ENCODE measurements at regions not wholly inside any gene's neighbourhood (a gene's known extent, or its start where the extent isn't known, plus 50 kb on each side); places are given as distances from the start of the nearest gene placed in this dataset.

DNA sequence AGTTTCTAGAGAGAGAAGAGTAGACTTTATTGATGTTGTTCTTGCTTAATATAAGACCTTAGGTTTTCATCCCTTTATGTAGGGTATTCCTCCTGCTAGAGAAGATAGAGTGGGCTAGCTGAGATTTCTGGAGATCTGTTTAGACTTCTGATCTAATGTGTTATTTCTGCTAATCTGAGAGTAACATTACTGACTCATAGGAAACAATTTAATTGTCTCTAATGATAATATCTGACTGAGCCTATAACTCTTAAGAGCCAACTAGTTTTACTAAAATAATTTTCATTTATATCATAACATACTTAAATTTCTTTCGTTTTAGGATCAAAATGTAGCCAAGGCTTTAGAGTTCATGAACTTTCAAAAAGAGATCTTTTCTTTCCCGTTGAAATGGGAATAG, 618.7 kb upstream of the ZEB2 start:
- ATAC-seq (ENCODE audit: low read depth) (no peak), DNase-seq (ENCODE audit: low spot score) (no peak)
- Histone ChIP-seq H3K9me3 (ENCODE audit: severe bottlenecking) (no peaks in the 10 kb centered on the region), H3K4me3 (ENCODE audit: severe bottlenecking) (no peak overlapping the region), H3K27me3 (ENCODE audit: insufficient read depth, poor library complexity, severe bottlenecking) (no peaks in the 10 kb centered on the region), H3K27ac (ENCODE audit: poor library complexity, severe bottlenecking) (no peak overlapping the region), H3K36me3 (ENCODE audit: low read depth) (no peaks in the 10 kb centered on the region), H3K4me1 (ENCODE audit: insufficient read depth, poor library complexity, severe bottlenecking) (no peaks in the 10 kb centered on the region)
- TF ChIP-seq, protein P1, sequence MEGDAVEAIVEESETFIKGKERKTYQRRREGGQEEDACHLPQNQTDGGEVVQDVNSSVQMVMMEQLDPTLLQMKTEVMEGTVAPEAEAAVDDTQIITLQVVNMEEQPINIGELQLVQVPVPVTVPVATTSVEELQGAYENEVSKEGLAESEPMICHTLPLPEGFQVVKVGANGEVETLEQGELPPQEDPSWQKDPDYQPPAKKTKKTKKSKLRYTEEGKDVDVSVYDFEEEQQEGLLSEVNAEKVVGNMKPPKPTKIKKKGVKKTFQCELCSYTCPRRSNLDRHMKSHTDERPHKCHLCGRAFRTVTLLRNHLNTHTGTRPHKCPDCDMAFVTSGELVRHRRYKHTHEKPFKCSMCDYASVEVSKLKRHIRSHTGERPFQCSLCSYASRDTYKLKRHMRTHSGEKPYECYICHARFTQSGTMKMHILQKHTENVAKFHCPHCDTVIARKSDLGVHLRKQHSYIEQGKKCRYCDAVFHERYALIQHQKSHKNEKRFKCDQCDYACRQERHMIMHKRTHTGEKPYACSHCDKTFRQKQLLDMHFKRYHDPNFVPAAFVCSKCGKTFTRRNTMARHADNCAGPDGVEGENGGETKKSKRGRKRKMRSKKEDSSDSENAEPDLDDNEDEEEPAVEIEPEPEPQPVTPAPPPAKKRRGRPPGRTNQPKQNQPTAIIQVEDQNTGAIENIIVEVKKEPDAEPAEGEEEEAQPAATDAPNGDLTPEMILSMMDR (IDR thresholded peaks at IDR 0.05; ENCODE audit: poor library complexity, severe bottlenecking), result no peak

DNA sequence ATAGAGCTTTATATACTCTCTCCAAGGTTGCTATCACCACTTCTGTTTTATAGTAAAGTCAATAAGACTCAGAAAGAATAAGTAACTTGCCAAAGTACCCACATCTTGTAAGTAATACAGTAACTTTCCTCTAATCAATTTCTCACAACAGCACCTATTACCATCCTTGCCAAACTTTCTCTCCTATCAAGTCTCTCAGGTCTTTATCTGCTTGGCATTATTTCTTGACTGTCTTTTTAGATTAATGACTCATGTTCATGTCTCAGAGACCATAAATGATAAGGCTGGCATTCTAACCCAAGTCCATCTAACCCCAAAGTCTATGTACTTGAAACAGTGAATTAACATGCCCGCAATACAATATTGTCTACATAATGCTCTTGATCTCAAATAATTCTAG, 618.0 kb upstream of the ZEB2 start:
- ATAC-seq (ENCODE audit: low read depth) (no peak), DNase-seq (ENCODE audit: low spot score) (no peak)
- TF ChIP-seq, protein P1 (IDR thresholded peaks at IDR 0.05; ENCODE audit: poor library complexity, severe bottlenecking), result no peak
- no peaks in the 10 kb centered on the region for H3K4me1 ChIP-seq (ENCODE audit: insufficient read depth, poor library complexity, severe bottlenecking)
- no peak overlapping the region for H3K4me3 ChIP-seq (ENCODE audit: severe bottlenecking)
- H3K36me3 ChIP-seq (ENCODE audit: low read depth), result no peaks in the 10 kb centered on the region
- H3K9me3 ChIP-seq (ENCODE audit: severe bottlenecking), result no peaks in the 10 kb centered on the region
- H3K27me3 ChIP-seq (ENCODE audit: insufficient read depth, poor library complexity, severe bottlenecking), result no peaks in the 10 kb centered on the region
- no peak overlapping the region for H3K27ac ChIP-seq (ENCODE audit: poor library complexity, severe bottlenecking)

DNA sequence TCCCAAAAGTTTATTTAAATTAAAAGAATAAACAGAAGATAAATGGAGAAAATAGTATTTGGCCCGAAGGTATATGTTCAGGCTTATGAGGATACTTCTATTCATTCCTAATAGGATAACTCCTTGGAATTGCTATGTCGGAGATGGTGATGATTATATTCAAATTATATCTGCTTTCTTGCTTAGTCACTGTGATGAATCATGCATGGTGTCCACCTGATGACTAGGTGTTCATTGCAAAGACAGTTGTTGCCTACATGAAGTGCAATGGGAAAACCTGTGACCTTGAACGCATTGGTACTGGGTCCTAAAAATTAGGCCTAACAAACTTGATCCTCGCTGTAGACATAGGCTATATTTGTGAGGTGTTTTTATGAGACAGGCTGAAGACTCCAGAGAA, 617.3 kb upstream of the ZEB2 start:
- no peak for DNase-seq (ENCODE audit: low spot score)
- ATAC-seq (ENCODE audit: low read depth), result 0 out of 3 replicates have a peak, but pooled peaks have one; percentile 36
- TF ChIP-seq, protein P1 (IDR thresholded peaks at IDR 0.05; ENCODE audit: poor library complexity, severe bottlenecking), result no peak
- no peak overlapping the region for H3K4me3 ChIP-seq (ENCODE audit: severe bottlenecking)
- no peak overlapping the region for H3K27ac ChIP-seq (ENCODE audit: poor library complexity, severe bottlenecking)
- H3K36me3 ChIP-seq (ENCODE audit: low read depth), result no peaks in the 10 kb centered on the region
- no peaks in the 10 kb centered on the region for H3K9me3 ChIP-seq (ENCODE audit: severe bottlenecking)
- H3K27me3 ChIP-seq (ENCODE audit: insufficient read depth, poor library complexity, severe bottlenecking), result no peaks in the 10 kb centered on the region
- no peaks in the 10 kb centered on the region for H3K4me1 ChIP-seq (ENCODE audit: insufficient read depth, poor library complexity, severe bottlenecking)

DNA sequence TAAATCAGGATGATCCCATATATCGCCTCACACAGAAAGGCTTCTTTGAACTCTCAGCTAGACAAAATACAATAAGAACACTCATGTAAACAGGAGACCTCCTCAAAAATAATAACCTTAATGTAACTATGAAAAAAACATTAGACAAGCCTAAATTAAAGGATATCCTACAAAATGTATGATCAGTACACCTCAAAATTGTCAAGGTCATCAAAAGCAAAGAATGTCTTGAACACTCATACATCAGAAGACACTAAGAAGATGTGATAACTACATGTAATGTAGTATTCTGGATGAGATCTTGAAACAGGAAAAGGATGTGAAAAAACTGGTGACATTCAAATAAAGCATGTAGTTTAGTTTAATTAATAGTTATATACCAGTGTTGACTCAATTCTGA, 616.8 kb upstream of the ZEB2 start:
- no peak overlapping the region for H3K4me3 ChIP-seq (ENCODE audit: severe bottlenecking)
- ATAC-seq (ENCODE audit: low read depth), result no peak
- no peaks in the 10 kb centered on the region for H3K4me1 ChIP-seq (ENCODE audit: insufficient read depth, poor library complexity, severe bottlenecking)
- no peaks in the 10 kb centered on the region for H3K9me3 ChIP-seq (ENCODE audit: severe bottlenecking)
- H3K27ac ChIP-seq (ENCODE audit: poor library complexity, severe bottlenecking), result no peak overlapping the region
- H3K36me3 ChIP-seq (ENCODE audit: low read depth), result no peaks in the 10 kb centered on the region
- no peaks in the 10 kb centered on the region for H3K27me3 ChIP-seq (ENCODE audit: insufficient read depth, poor library complexity, severe bottlenecking)
- TF ChIP-seq, protein P1 (IDR thresholded peaks at IDR 0.05; ENCODE audit: poor library complexity, severe bottlenecking), result no peak
- DNase-seq (ENCODE audit: low spot score), result no peak

DNA sequence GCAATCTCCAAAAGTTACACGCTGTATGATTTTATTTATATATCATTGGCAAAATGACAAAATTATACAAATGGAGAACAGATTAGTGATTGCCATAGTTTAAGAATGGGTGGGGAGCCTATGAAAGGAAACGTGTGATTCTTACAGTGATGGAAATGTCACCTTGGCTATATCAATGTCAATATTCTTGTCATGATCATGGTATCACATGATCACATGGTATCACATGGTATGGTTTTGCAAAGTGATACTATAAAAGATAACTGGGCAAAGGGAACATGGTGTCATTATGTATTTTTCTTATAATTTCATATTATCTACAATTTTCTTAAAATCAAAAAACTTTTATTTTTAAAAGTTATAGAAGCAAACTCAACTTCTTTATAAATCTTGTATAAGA, 606.2 kb upstream of the ZEB2 start:
- no peaks in the 10 kb centered on the region for H3K27me3 ChIP-seq (ENCODE audit: insufficient read depth, poor library complexity, severe bottlenecking)
- H3K4me1 ChIP-seq (ENCODE audit: insufficient read depth, poor library complexity, severe bottlenecking), result no peaks in the 10 kb centered on the region
- no peaks in the 10 kb centered on the region for H3K9me3 ChIP-seq (ENCODE audit: severe bottlenecking)
- H3K36me3 ChIP-seq (ENCODE audit: low read depth), result no peaks in the 10 kb centered on the region
- no peak overlapping the region for H3K4me3 ChIP-seq (ENCODE audit: severe bottlenecking)
- TF ChIP-seq, protein P1 (IDR thresholded peaks at IDR 0.05; ENCODE audit: poor library complexity, severe bottlenecking), result no peak
- no peak for ATAC-seq (ENCODE audit: low read depth)
- no peak overlapping the region for H3K27ac ChIP-seq (ENCODE audit: poor library complexity, severe bottlenecking)
- DNase-seq (ENCODE audit: low spot score), result no peak

Data from RWPE2 (cell line).